Liver (tissue), 8 donors: ENCODE measurements at regions not wholly inside any gene's neighbourhood (a gene's known extent, or its start where the extent isn't known, plus 50 kb on each side); places are given as distances from the start of the nearest gene placed in this dataset.

ENCODE experiments used
- DNase-seq: peaks from one replicate; pipeline ENCODE4 v3.0.0-alpha.2; 2017; ENCODE audit warnings: low spot score
- H3K27ac ChIP-seq, 2 donors: one replicate each; pipeline ENCODE4 v1.7.0; 2013; ENCODE audit warnings: inconsistent platforms in 2 of 2, low read length in 2 of 2, control low read depth in 1 of 2, low read depth in 1 of 2, mild to moderate bottlenecking in 1 of 2
- H3K27me3 ChIP-seq, 4 donors: one replicate each; pipeline versions ENCODE4 v1.6.1 to v1.7.0; 2013; ENCODE audit warnings: low read length in 3 of 4, inconsistent platforms in 1 of 4, mild to moderate bottlenecking in 1 of 4, moderate library complexity in 1 of 4; ENCODE audit not compliant: control insufficient read depth in 4 of 4, insufficient read depth in 4 of 4
- H3K36me3 ChIP-seq, 4 donors: one replicate each; pipeline versions ENCODE4 v1.6.1 to v1.7.0; 2013; ENCODE audit warnings: low read length in 3 of 4, mild to moderate bottlenecking in 3 of 4, low read depth in 1 of 4, moderate library complexity in 1 of 4; ENCODE audit not compliant: control insufficient read depth in 4 of 4, insufficient read depth in 3 of 4
- H3K4me1 ChIP-seq, 4 donors: one replicate each; pipeline versions ENCODE4 v1.6.1 to v1.7.0; 2013; ENCODE audit warnings: low read length in 3 of 4, mild to moderate bottlenecking in 3 of 4, moderate library complexity in 1 of 4; ENCODE audit not compliant: control insufficient read depth in 4 of 4, insufficient read depth in 4 of 4
- H3K4me3 ChIP-seq, 3 donors: one replicate each; pipeline versions ENCODE4 v1.6.1 to v1.7.0; 2013; ENCODE audit warnings: low read length in 3 of 3, control low read depth in 1 of 3, low read depth in 1 of 3, mild to moderate bottlenecking in 1 of 3
- H3K9ac ChIP-seq, 2 donors: one replicate each; pipeline ENCODE4 v1.7.0; 2013; ENCODE audit warnings: low read length in 2 of 2, mild to moderate bottlenecking in 2 of 2, moderate library complexity in 2 of 2, control low read depth in 1 of 2, low read depth in 1 of 2
- H3K9me3 ChIP-seq, 4 donors: one replicate each; pipeline versions ENCODE4 v1.6.1 to v1.7.0; 2013; ENCODE audit warnings: low read length in 3 of 4; ENCODE audit not compliant: control insufficient read depth in 4 of 4
- ATF3 ChIP-seq: IDR thresholded peaks from 2 replicates; pipeline ENCODE4 v1.6.1; 2016; ENCODE audit warnings: antibody characterized with exemption
- CTCF ChIP-seq: fragments of 150-350 bp; IDR thresholded peaks from 2 replicates; pipeline ENCODE4 v1.5.1; 2017; ENCODE audit warnings: improper control_type of control experiment, low read depth, low read length; ENCODE audit not compliant: missing input control
- EGR1 ChIP-seq, 2 donors: IDR thresholded peaks; 2 replicates each; pipeline ENCODE4 v1.6.1; 2016 to 2018; ENCODE audit warnings: antibody characterized with exemption in 2 of 2, low read depth in 2 of 2
- FOXA1 ChIP-seq: IDR thresholded peaks from 2 replicates; pipeline ENCODE4 v1.6.1; 2016; ENCODE audit warnings: antibody characterized with exemption
- FOXA2 ChIP-seq: IDR thresholded peaks from 2 replicates; pipeline ENCODE4 v1.6.1; 2016; ENCODE audit warnings: antibody characterized with exemption
- GABPA ChIP-seq, 2 donors: IDR thresholded peaks in 1 of 2; conservative IDR thresholded peaks in 1 of 2; 2 replicates each; pipeline ENCODE4 v1.6.1; 2016; ENCODE audit warnings: antibody characterized with exemption in 2 of 2, mild to moderate bottlenecking in 1 of 2, moderate library complexity in 1 of 2
- HNF4A ChIP-seq, 2 donors: conservative IDR thresholded peaks; 2 replicates each; pipeline ENCODE4 v1.6.1; 2016; ENCODE audit warnings: antibody characterized with exemption in 2 of 2, mild to moderate bottlenecking in 2 of 2
- HNF4G ChIP-seq: IDR thresholded peaks from 2 replicates; pipeline ENCODE4 v1.6.1; 2016; ENCODE audit warnings: antibody characterized with exemption
- JUND ChIP-seq, 2 donors: IDR thresholded peaks; 2 replicates each; pipeline ENCODE4 v1.6.1; 2016; ENCODE audit warnings: antibody characterized with exemption in 2 of 2
- MAX ChIP-seq: IDR thresholded peaks from 2 replicates; pipeline ENCODE4 v1.6.1; 2016; ENCODE audit warnings: antibody characterized with exemption
- NR2F2 ChIP-seq: IDR thresholded peaks from 2 replicates; pipeline ENCODE4 v1.6.1; 2016; ENCODE audit warnings: antibody characterized with exemption
- RAD21 ChIP-seq, 2 donors: IDR thresholded peaks; 2 replicates each; pipeline ENCODE4 v1.6.1; 2016; ENCODE audit warnings: antibody characterized with exemption in 2 of 2, mild to moderate bottlenecking in 2 of 2
- REST ChIP-seq: IDR thresholded peaks from 2 replicates; pipeline ENCODE4 v1.6.1; 2016; ENCODE audit warnings: antibody characterized with exemption, mild to moderate bottlenecking
- RXRA ChIP-seq, 2 donors: IDR thresholded peaks; 2 replicates each; pipeline ENCODE4 v1.6.1; 2017 to 2018; ENCODE audit warnings: antibody characterized with exemption in 2 of 2, mild to moderate bottlenecking in 1 of 2
- SP1 ChIP-seq: IDR thresholded peaks from 2 replicates; pipeline ENCODE4 v1.6.1; 2018; ENCODE audit warnings: antibody characterized with exemption, mild to moderate bottlenecking
- TAF1 ChIP-seq: conservative IDR thresholded peaks from 2 replicates; pipeline ENCODE4 v1.6.1; 2016; ENCODE audit warnings: antibody characterized with exemption, mild to moderate bottlenecking
- YY1 ChIP-seq: IDR thresholded peaks from 2 replicates; pipeline ENCODE4 v1.6.1; 2016; ENCODE audit warnings: antibody characterized with exemption, mild to moderate bottlenecking
- ZBTB33 ChIP-seq: IDR thresholded peaks from 2 replicates; pipeline ENCODE4 v1.6.1; 2016; ENCODE audit warnings: antibody characterized with exemption
- WGBS: extraction: QIAGEN DNeasy Blood & Tissue Kit; methylation state at CpG from one replicate; pipeline ENCODE4 v1.1.7; 2013; 5-methylcytosine and 5-hydroxymethylcytosine counted together
- donor health status: healthy.
- donor health status: healthy.
- donor health status: healthy.
- donor health status: healthy.
- donor health status: healthy.

GRCh38 chr9:28502741-28503140 is 929.5 kb upstream of the C9orf72 start:
- no peaks in the 10 kb centered on the region for H3K4me1 ChIP-seq
- TF ChIP-seq RAD21 (IDR thresholded peaks at IDR 0.05) (no peak), RXRA (IDR thresholded peaks at IDR 0.05) (no peak), HNF4A (conservative IDR thresholded peaks at IDR 0.05) (no peak), FOXA1 (no peak), SP1 (no peak), MAX (no peak), NR2F2 (no peak), ATF3 (no peak), YY1 (no peak), REST (no peak), TAF1 (no peak), EGR1 (IDR thresholded peaks at IDR 0.05; ENCODE audit: low read depth in 2 of 2) (no peak), JUND (IDR thresholded peaks at IDR 0.05) (no peak), GABPA (IDR thresholded peaks at IDR 0.05 in 1 of 2, conservative IDR thresholded peaks at IDR 0.05 in 1 of 2) (no peak), FOXA2 (no peak), CTCF (no peak), ZBTB33 (no peak), HNF4G (no peak)
- H3K27ac ChIP-seq: no peak overlapping the region
- 60% methylated on average over 2 of the region's 2 CpGs for WGBS
- no peak for DNase-seq
- no peaks in the 10 kb centered on the region for H3K9me3 ChIP-seq
- peaks cover 0 to 2% (median 0%) of the 10 kb centered on the region in 4 donors for H3K27me3 ChIP-seq
- H3K4me3 ChIP-seq: no peak overlapping the region
- no peaks in the 10 kb centered on the region for H3K36me3 ChIP-seq
- H3K9ac ChIP-seq: no peak overlapping the region
